ENCODE measurements at regions not wholly inside any gene's neighbourhood (a gene's known extent, or its start where the extent isn't known, plus 50 kb on each side); places are given as distances from the start of the nearest gene placed in this dataset.

DNA sequence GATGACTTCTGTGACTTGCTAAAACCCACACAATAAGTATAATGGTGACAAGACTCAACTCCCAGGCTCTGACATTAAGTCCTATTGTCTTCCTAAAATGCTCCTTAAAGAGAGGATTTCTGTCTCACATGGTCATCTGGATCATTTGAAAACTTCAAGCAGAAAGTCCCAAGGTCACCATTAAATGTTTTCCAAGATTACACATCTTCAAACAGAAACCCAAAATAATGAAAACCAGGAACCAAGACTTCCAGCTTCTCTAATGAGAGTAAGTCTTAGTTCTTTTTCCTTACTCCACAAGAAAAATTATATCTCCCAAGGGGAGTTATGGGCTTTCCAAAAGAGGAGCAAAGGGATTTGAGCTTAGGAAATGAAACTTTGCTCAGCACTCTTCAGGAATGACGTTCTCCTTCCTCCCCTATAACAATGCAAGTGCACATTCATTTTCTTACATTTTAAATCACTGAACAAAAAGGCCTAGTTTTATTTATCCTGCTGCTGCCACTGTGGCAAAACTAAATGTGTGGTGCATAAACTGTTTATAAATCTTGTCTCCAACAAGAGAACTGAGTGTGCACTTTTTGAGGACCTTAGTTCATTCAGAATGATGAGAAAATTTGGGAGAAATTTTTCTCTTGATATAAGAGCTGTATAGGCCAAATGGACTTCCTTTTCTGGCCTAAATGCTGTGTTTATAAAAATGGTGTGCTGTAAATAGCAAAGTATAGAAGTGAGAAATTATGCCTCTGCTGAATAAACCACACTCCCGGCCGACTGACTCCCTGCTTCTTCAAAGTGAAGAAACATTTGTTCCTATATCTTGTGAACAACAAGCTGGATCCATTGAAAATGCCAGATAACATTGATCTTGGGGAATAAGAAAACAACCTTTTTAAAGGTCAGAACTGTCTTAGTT lies 148.4 kb upstream of the PLEKHG7 start:
- TF ChIP-seq ZFP3 (CRISPR knock-in tag; IDR thresholded peaks at IDR 0.05) = no peak
- no peak for TF ChIP-seq GLIS3 (CRISPR knock-in tag; IDR thresholded peaks at IDR 0.05)
- no peak for TF ChIP-seq ZNF565 (CRISPR knock-in tag; conservative IDR thresholded peaks at IDR 0.05; ENCODE audit: low read depth)
- TF ChIP-seq TOX (CRISPR knock-in tag; IDR thresholded peaks at IDR 0.05; ENCODE audit: borderline replicate concordance) = no peak
- no peak for TF ChIP-seq PATZ1 (CRISPR knock-in tag; IDR thresholded peaks at IDR 0.05; ENCODE audit: borderline replicate concordance)
- TF ChIP-seq ARNTL (CRISPR knock-in tag; IDR thresholded peaks at IDR 0.05; ENCODE audit: borderline replicate concordance, low read depth) = no peak
- TF ChIP-seq ISL1 (CRISPR knock-in tag; IDR thresholded peaks at IDR 0.05) = no peak

Data from SK-N-SH treated with all-trans-retinoic acid at 6 μM for 48 hours (cell line).